Prostate gland (tissue), 2 donors: ENCODE measurements at regions not wholly inside any gene's neighbourhood (a gene's known extent, or its start where the extent isn't known, plus 50 kb on each side); places are given as distances from the start of the nearest gene placed in this dataset.

Experiments used
- POLR2A ChIP-seq: fragments of 450-650 bp; IDR thresholded peaks from one replicate; pipeline ENCODE4 v1.6.1; 2016; ENCODE audit warnings: antibody characterized with exemption, mild to moderate bottlenecking
- POLR2AphosphoS5 ChIP-seq: sonication (generic); formaldehyde crosslinking; IDR thresholded peaks from one replicate; pipeline ENCODE4 v1.6.1; 2017; ENCODE audit warnings: antibody characterized with exemption
- TF ChIP-seq, protein P1 (sequence below), 4 experiments: fragments of 200-600 bp in 2 of 4; fragments of 450-650 bp in 2 of 4; sonication (generic) in 2 of 4; IDR thresholded peaks; 1 replicate in 3 of 4; 2 replicates in 1 of 4; pipeline ENCODE4 v1.5.1; 2016 to 2019; ENCODE audit warnings: antibody characterized with exemption in 4 of 4, mild to moderate bottlenecking in 2 of 4, moderate library complexity in 2 of 4

DNA sequence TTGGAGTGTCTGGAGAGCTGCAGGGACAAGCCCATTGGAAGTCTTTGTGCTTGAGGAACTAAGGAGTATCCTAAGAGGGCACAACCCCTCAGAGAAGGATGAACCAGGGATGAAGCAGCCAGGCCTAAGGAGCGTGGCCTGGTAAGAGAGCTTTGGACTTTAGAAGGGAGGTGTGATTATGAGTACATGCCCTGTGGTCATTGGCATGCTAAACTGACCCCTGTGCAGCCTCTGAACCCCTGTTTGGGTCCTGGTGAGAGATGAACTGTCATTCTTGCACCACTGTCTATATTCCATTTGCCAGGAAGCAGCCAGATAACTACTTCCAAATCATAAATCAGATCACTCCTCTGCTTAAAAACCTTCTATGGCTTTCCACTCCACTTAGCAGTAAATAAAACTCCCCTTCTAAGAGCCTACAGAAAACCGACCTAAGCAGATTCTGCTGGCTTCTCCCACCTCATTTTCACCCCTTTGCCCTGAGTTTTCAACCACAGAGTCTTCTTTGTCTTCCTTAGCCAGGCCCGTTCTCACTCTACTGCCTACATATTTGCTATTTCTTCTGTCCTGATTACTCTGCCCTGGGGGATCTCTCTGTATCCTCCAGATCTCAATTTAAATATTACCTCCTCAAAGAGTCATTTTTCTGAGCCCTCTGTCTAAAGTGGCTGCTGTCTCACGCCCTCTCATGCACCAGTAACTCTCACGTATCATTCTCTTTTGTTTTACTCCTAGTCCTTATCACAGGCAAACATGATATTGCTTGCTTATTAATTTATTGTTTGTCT, 56.7 kb downstream of the MID1IP1 start:
- no peak for TF ChIP-seq POLR2AphosphoS5
- no peak for TF ChIP-seq POLR2A
- TF ChIP-seq, protein P1, sequence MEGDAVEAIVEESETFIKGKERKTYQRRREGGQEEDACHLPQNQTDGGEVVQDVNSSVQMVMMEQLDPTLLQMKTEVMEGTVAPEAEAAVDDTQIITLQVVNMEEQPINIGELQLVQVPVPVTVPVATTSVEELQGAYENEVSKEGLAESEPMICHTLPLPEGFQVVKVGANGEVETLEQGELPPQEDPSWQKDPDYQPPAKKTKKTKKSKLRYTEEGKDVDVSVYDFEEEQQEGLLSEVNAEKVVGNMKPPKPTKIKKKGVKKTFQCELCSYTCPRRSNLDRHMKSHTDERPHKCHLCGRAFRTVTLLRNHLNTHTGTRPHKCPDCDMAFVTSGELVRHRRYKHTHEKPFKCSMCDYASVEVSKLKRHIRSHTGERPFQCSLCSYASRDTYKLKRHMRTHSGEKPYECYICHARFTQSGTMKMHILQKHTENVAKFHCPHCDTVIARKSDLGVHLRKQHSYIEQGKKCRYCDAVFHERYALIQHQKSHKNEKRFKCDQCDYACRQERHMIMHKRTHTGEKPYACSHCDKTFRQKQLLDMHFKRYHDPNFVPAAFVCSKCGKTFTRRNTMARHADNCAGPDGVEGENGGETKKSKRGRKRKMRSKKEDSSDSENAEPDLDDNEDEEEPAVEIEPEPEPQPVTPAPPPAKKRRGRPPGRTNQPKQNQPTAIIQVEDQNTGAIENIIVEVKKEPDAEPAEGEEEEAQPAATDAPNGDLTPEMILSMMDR (IDR thresholded peaks at IDR 0.05) = no peak
